ENCODE measurements at regions not wholly inside any gene's neighbourhood (a gene's known extent, or its start where the extent isn't known, plus 50 kb on each side); places are given as distances from the start of the nearest gene placed in this dataset.
"Not testable (repeated sequence)": the region's sequence is repeated elsewhere in the genome, so short reads cannot be mapped to it uniquely, and the experiment has no call there.

DNA sequence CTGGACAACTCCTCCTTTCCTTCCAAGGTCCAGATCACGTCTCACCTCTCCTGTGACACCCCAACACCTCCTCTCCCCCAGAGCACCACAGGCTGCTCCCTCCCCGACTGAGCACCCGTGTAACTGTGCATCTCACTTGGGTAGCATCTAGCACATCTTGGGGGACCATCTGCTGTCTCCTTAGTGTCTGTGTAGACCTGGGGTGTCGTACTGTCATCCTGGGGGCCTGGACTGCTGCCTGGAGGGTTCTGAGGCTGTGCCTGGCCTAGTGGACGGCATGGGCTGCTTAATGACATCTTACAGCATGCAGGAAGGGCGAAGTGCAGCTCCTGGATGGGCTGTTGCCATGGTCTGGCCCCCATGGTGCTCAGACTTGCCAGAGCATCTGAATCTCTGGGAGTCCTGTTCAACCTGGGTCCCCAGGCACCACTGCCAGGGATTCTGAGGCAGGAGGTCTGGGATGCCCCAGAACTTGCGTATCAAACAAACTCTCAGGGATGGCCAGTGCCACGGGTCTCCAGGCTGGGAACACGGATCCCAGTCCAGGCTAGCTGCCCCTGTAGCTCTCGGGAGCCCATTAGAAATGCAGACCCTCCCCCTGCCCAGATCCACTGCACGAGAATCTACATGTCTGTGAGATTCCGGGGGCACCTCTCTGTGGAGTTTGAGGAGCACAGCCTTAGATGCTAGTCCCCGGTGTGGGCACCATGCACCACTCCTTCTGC lies 194.4 kb upstream of the ZNF469 start:
- not testable (repeated sequence) for DNase-seq

GRCh38 chr16:88190592-88191095 lies 192.1 kb upstream of the ZNF469 start:
- not testable (repeated sequence) for DNase-seq

GRCh38 chr16:88191168-88191567 lies 191.6 kb upstream of the ZNF469 start:
- not testable (repeated sequence) for DNase-seq

GRCh38 chr16:88192601-88193000 lies 190.2 kb upstream of the ZNF469 start:
- no peak for DNase-seq

- DNase-seq, result not testable (repeated sequence)
These were observed 188.9 kb upstream of the ZNF469 start for GRCh38 chr16:88193706-88194396.

DNA sequence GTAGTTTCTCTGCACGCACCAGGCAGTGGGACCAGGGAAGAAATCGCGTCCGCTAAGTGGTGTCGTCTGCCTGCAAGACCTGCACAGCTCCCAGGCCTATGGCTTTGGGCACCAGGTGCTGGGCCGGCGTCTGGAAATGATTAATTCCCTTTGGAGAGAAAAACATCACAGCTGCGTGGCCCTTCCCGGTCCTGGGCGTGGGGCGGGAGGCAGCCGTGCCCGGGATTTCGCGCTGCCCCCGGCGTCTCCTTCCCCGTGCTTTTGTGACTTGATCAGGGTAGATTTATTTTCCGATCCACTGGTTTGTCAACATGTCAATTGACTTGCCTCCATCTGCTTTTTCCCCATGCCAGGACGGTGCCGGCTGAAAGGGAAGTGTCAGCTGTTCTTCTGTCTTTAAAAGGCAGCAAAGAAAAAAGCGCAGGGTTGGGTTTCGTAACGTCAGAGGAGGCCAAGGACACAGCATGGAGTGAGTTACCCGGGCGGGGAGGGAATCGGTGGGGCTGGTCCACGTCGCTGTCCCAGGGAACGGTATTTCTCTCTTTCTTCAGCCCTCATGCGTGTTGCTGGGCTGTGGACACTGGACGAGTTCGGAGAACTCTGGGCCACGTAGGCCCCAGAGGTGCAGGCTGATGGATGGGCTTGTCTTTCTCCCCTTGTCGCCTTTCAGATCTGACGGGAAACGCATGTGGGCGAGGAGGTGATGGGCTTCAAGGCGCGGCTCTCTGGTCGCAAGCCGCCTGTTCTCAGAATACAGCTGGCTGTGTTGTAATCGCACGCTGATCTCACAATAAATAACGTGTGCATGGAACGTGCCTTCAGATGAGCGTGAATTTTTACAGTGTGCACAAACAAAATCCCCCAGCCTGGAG lies 188.1 kb upstream of the ZNF469 start:
- no peak for DNase-seq

GRCh38 chr16:88195269-88195705 lies 187.5 kb upstream of the ZNF469 start:
- DNase-seq, result no peak

DNA sequence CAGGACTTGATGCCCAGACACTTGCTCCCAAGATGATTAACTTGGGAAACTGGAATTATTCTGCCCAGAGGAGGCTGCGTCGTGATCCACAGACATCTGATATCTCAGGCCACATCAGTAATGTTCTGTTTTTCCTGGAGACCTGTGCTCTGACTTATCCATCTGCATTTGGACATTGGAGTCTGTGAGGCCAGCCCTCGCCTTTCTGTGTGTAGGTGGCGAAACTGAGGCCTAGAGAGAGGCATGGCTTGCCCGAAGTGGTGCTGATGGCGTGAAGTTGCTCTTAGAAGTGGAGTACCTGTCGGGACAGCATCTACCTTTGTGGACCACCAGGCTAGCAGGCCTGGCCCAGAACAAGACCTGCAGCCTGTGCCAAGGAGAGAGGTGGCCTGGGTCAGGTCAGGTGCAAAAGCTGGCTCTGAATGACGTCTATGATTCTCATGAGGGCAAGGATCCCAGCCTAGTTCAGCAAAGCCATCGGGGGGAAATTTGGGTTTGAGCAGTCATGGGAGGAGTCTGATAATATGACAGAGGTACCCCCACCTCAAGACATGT lies 186.8 kb upstream of the ZNF469 start:
- no peak for DNase-seq

DNA sequence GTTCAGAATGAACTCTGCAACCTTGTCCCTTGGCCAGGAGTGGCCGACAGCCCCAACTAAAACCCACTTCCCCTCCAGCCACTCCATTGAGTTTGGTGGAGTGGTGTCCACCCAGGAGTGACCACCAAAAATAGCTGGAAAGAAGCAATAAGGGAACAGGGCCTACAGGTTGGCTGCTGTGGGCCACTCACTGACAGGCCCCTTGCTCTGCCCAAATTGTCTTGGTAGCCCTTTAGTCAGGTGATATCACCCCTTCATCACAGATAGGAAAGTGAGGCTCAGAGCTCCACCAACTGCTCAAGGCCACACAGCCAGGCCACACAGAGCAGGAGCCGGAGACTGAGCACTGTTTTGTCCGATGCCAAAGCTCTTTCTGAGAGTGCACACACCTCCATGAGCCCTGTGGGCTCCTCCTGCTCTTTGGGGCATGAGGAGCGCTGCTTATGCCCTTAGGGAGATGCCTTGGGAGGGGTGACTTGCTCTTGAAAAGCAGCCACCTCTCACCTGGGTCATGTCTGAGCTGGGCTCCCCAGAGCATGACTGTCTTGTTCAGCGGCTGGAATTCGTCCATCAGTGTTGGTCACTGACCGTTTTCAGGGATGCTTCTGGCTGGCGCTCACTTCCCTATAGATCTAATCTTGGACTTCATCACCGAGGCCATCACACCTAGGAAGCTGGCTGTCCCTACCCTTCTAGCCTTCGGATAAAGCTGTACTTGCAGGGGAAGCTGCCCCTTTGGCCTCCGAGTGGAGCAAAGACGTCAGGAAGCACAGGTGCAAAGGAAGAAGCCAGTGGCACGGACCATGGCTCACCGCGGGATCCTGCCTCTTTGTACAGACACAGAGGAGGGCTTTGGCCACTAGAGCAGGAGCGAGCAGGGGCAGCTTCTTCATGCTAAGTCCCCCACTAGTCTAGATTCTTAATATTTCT lies 186.0 kb upstream of the ZNF469 start:
- DNase-seq, result no peak

DNA sequence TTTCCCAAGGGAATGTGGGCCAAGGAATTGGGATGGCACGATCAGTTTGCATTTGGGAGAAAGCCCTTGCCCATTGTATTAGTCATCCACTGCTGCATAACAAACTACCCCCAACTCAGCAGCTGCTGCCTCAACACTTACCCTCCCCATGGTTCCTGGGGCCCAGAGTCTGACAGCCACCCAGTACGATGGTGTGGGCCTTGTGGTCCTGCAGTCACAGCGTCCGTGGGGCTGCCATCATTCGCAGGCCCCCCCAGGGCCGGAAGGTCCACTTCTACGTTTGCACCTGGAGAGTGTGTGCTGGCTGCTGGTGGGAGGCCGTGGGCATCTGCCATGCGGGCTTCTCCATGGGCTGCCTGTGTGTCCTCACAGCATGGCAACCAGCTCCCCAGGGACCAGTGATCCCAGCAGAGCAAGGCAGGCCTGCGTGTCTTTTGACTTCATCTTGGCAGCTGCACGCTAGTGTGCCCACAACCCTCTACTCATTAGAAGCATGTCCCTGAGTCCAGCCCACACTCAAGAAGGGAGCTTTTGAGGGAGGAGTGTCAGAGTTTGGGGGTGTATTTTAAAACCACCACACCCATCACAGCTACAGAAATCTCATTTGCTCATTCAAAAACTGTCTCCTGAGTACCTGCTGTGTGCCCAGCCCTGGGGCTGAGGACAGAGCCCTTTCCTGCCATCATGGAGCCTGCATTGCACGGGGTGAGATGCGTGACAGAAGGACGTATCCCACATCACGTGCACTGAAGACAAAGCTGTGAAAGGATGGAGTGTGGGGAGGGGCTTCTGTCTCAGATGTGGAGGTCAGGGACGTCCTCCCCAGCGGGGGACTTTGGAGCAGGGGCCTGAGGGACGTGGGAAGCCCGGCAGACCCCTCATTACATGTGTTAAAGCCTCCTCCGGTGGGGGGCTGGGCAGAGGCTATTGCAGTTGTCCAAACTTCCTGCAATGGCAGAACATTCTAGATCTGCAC lies 185.0 kb upstream of the ZNF469 start:
- DNase-seq, result no peak

DNA sequence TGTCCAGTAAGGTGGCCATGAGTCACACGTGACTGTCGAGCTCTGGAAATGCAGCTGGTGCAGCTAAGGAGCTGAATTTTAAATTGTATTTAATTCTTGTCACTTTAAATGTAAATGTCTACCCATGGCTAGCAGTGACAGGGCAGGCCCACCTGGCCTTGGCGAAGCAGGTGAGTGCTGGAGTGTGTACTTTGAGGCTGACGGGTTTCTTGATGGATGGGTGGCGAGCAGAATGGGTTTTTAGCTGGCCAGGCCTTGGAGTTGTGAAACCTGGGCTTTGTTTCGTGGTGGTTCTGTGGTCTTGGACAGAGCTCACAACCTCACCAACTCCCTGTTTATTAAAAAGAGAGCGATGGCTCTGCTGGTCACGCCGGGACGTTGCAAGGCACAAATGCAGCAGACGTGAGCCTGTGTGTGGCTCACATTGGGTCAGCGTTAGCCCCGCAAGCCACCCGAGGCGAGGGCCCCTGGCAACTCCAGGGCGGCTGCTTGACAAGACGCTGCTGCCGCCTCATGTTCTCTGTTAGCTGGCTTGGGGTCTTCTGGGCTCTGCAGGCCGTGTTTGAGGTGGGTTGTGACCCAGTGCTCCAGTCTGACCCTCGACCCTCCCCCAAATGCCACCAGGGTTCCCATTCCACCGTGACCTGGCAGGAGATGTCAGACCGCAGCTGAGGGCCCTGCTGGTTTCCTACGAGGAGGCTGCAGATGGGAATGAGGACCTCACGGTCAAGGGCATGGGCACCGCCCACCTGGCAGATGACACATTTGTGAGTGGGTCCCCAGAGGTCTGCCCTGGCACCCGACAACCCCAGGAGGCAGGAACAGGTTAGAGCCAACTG lies 184.1 kb upstream of the ZNF469 start:
- DNase-seq, result not testable (repeated sequence)

DNA sequence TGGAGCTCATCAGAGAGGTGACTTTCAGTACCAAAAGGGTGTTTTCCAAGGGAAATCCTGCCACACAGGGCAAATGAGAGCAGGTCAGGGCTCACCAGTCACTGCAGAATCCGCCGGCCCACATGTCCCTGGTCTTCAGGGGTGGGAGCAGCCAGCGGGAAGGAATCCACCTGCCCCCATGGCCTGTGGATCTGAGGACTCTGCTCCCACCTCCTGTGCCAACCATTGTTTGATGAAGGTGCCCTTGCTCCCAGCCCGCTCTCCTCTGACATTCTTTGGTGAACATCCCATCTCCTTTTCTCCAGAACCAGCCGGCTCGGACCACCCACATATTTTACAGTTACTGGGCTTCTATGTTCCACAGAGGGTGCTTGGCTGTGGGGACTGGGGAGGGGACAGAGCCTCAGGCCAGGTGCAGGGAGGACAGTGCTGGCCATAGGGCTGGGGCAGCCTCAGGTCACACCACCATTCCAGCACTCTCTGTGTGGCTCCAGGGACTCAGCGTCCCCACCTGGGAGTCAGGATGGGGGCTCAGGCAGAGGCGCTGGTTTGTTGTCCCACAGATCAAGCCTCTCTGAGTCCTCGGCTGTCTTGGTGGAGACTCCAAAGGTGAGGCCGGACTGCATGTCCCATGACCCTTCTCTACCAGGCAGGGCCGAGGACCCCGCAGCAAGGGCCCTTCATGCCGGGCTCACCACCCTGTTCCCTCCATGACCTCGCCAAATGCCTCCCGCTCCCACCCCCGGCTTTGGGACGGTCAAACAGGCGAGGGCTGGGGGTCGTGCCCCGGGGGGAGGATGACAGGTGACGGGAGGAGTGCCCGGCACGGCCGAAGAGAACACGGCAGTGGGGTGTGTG lies 183.2 kb upstream of the ZNF469 start:
- not testable (repeated sequence) for DNase-seq

DNA sequence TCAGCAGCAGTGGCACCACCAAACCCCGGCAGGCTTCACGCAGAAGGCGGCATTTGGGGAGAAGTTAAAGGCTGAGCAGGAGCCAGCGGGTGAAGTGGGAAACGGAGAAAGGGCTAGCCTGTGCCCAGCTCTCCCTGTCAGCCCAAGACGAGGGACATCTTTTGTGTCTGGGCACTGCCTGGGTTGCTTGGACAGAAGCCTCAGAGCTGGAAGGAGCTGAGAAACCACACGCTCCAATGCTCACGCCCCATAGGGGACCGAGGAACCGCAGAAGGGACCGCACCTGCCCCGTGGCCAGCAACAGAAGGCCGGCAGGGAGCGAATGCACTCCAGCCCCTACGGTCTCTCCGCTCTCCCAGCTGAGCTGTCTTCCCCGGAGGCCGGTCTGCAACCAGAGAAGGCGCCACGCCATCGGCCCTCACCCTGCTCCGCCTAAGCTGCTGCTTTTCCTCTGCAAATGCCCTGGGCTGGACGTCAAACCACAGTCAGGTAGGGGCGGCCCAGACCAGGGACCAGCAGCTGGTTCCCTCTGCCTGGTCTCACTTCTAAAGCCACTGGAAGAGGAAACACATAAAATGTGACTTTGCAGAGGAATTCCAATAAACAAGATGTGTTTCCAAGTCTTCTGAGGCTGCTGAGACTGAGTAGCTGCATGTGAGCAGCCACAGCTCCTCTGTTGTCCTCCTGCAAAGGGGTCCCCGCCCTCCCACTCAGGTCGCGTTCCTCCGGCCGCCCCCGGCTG lies 182.4 kb upstream of the ZNF469 start:
- not testable (repeated sequence) for DNase-seq

DNA sequence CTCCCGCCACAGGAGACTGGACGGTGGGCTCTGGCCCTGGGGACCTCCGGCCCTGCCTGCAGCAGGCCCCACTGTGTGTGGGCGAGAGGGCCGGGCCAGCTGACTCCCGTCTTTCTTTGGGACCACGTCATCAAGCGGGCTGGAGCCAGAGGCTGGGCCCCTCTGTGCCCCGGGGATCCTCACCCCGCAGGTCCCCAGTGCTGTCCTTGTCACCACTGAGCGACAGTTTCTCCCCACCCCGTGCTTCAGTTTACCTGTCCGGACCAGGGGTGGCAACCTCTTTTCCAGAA lies 181.9 kb upstream of the ZNF469 start:
- DNase-seq, result no peak

- DNase-seq, result not testable (repeated sequence)
These were observed 181.1 kb upstream of the ZNF469 start for GRCh38 chr16:88201611-88202010.

GRCh38 chr16:88202207-88202745 lies 180.5 kb upstream of the ZNF469 start:
- no peak for DNase-seq

- DNase-seq, result not testable (repeated sequence)
These were observed 179.7 kb upstream of the ZNF469 start for GRCh38 chr16:88202856-88203681.
